SK-N-SH (cell line): ENCODE measurements at regions not wholly inside any gene's neighbourhood (a gene's known extent, or its start where the extent isn't known, plus 50 kb on each side); places are given as distances from the start of the nearest gene placed in this dataset.

Experiments used
- CTCF ChIA-PET: fragments of 300-600, 350-600 bp; formaldehyde crosslinking; extraction: SDS; loops from one replicate; lab custom pipeline; 2021; lab: Yijun Ruan, JAX
- POLR2A ChIA-PET: fragments of 350-600 bp; sonication (Branson Sonifier 250); formaldehyde crosslinking; extraction: SDS; loops from one replicate; lab custom pipeline; 2020; ENCODE audit warnings: antibody characterized with exemption, inconsistent platforms; lab: Yijun Ruan, JAX
- DNase-seq: peaks from one replicate; pipeline ENCODE4 v3.0.0; 2012
- H2AFZ ChIP-seq: fragments of 200-600 bp; sonication (generic); 2 replicates; pipeline ENCODE4 v1.8.1; 2016; ENCODE audit warnings: antibody characterized with exemption, mild to moderate bottlenecking, low read depth
- H3F3A ChIP-seq: fragments of 200-600 bp; sonication (generic); replicated peaks from 2 replicates; pipeline ENCODE3; 2016; ENCODE audit warnings: antibody characterized with exemption, mild to moderate bottlenecking; ENCODE audit not compliant: insufficient read depth
- H3K27ac ChIP-seq, 2 experiments: fragments of 200-500 bp in 1 of 2; fragments of 200-600 bp in 1 of 2; sonication (Bioruptor generic) in 1 of 2; sonication (generic), shearing (Covaris generic) in 1 of 2; 2 replicates each; pipeline versions ENCODE4 v1.5.1 to v1.6.1; 2014 to 2016; ENCODE audit warnings: low read depth in 2 of 2, inconsistent platforms in 1 of 2, low read length in 1 of 2, mild to moderate bottlenecking in 1 of 2, mixed read lengths in 1 of 2
- H3K27me3 ChIP-seq: fragments of 200-600 bp; sonication (generic), shearing (Covaris generic); 2 replicates; pipeline ENCODE4 v1.6.1; 2016; ENCODE audit warnings: mixed run types; ENCODE audit not compliant: insufficient read depth
- H3K36me3 ChIP-seq, 2 experiments: fragments of 200-500 bp in 1 of 2; fragments of 200-600 bp in 1 of 2; sonication (Bioruptor generic) in 1 of 2; sonication (generic) in 1 of 2; replicated peaks in 1 of 2; 2 replicates each; pipeline versions ENCODE3 to v1.5.1; 2014 to 2016; ENCODE audit warnings: low read length in 1 of 2, mild to moderate bottlenecking in 1 of 2; ENCODE audit not compliant: insufficient read depth in 2 of 2, control insufficient read depth in 1 of 2
- H3K4me1 ChIP-seq, 2 experiments: fragments of 200-500 bp in 1 of 2; fragments of 200-600 bp in 1 of 2; sonication (Bioruptor generic) in 1 of 2; sonication (generic), shearing (Covaris generic) in 1 of 2; 2 replicates each; pipeline versions ENCODE4 v1.5.1 to v1.6.1; 2014 to 2016; ENCODE audit warnings: low read depth in 1 of 2, low read length in 1 of 2, mixed run types in 1 of 2; ENCODE audit not compliant: insufficient read depth in 2 of 2, control insufficient read depth in 1 of 2
- H3K4me2 ChIP-seq: fragments of 200-600 bp; sonication (generic), shearing (Covaris generic); 2 replicates; pipeline ENCODE4 v1.6.1; 2017; ENCODE audit warnings: mixed run types
- H3K4me3 ChIP-seq, 2 experiments: fragments of 200-500 bp in 1 of 2; fragments of 200-600 bp in 1 of 2; sonication (Bioruptor generic) in 1 of 2; sonication (generic), shearing (Covaris generic) in 1 of 2; 2 replicates each; pipeline versions ENCODE4 v1.5.1 to v1.8.1; 2014 to 2016; ENCODE audit warnings: low read depth in 2 of 2, inconsistent platforms in 1 of 2, low read length in 1 of 2, mild to moderate bottlenecking in 1 of 2, mixed read lengths in 1 of 2, moderate library complexity in 1 of 2
- H3K79me2 ChIP-seq: fragments of 200-600 bp; sonication (generic); 2 replicates; pipeline ENCODE4 v1.8.1; 2017; ENCODE audit warnings: mild to moderate bottlenecking; ENCODE audit not compliant: insufficient read depth
- H3K9ac ChIP-seq: fragments of 200-600 bp; sonication (generic); 2 replicates; pipeline ENCODE4 v1.6.1; 2017; ENCODE audit warnings: mixed run types
- H3K9me2 ChIP-seq: fragments of 200-600 bp; sonication (generic); 2 replicates; pipeline ENCODE4 v1.6.1; 2017; ENCODE audit warnings: mixed run types
- H3K9me3 ChIP-seq: fragments of 200-600 bp; sonication (generic); 2 replicates; pipeline ENCODE4 v1.6.1; 2017; ENCODE audit warnings: mixed run types, mild to moderate bottlenecking, moderate library complexity
- H4K20me1 ChIP-seq: fragments of 200-600 bp; sonication (generic); 2 replicates; pipeline ENCODE4 v1.6.1; 2017; ENCODE audit warnings: mild to moderate bottlenecking, mixed run types; ENCODE audit not compliant: insufficient read depth
- ELF1 ChIP-seq: IDR thresholded peaks from 2 replicates; pipeline ENCODE4 v1.4.0; 2012
- EZH2phosphoT487 ChIP-seq: fragments of 200-600 bp; sonication (generic); IDR thresholded peaks from 2 replicates; pipeline ENCODE4 v1.6.1; 2017; ENCODE audit warnings: low read depth, mixed run types, mild to moderate bottlenecking, antibody characterized with exemption, moderate library complexity, borderline replicate concordance
- FOSL2 ChIP-seq: IDR thresholded peaks from 2 replicates; pipeline ENCODE4 v1.4.0; 2012; ENCODE audit warnings: low read depth, mild to moderate bottlenecking, moderate library complexity, borderline replicate concordance
- GABPA ChIP-seq: IDR thresholded peaks from 2 replicates; pipeline ENCODE4 v1.4.0; 2012; ENCODE audit warnings: low read depth, mild to moderate bottlenecking
- JUND ChIP-seq: IDR thresholded peaks from 2 replicates; pipeline ENCODE4 v1.4.0; 2012
- MEF2A ChIP-seq: IDR thresholded peaks from 2 replicates; pipeline ENCODE4 v1.4.0; 2012; ENCODE audit warnings: low read depth, borderline replicate concordance
- RAD21 ChIP-seq: IDR thresholded peaks from 2 replicates; pipeline ENCODE4 v1.6.1; 2012; ENCODE audit warnings: mild to moderate bottlenecking, low read length
- RCOR1 ChIP-seq: fragments of 150-350 bp; IDR thresholded peaks from 2 replicates; pipeline ENCODE4 v1.6.1; 2017; ENCODE audit warnings: antibody characterized with exemption, low read length
- RFX5 ChIP-seq: IDR thresholded peaks from 2 replicates; pipeline ENCODE4 v1.6.1; 2012; ENCODE audit warnings: mild to moderate bottlenecking, improper control_type of control experiment, low read length
- TAF1 ChIP-seq: IDR thresholded peaks from 2 replicates; pipeline ENCODE4 v1.6.1; 2012; ENCODE audit warnings: low read depth, mild to moderate bottlenecking, low read length, moderate library complexity, borderline replicate concordance
- USF1 ChIP-seq: IDR thresholded peaks from 2 replicates; pipeline ENCODE4 v1.4.0; 2012; ENCODE audit warnings: low read depth, borderline replicate concordance
- WGBS: methylation state at CpG from one replicate; pipeline ENCODE4 v1.1.6; 2017; ENCODE audit warnings: low lambda C conversion rate; 5-methylcytosine and 5-hydroxymethylcytosine counted together
- TF ChIP-seq, protein P1 (sequence below): fragments of 200-600 bp; sonication (generic); IDR thresholded peaks from 2 replicates; pipeline ENCODE4 v1.6.1; 2017; ENCODE audit warnings: antibody characterized with exemption, mild to moderate bottlenecking, moderate library complexity
- TF ChIP-seq, protein P2 (sequence below): fragments of 150-350 bp; IDR thresholded peaks from 2 replicates; pipeline ENCODE4 v1.6.1; 2016; ENCODE audit warnings: mild to moderate bottlenecking, low read depth, low read length
- TF ChIP-seq, protein P3 (sequence below): IDR thresholded peaks from 2 replicates; pipeline ENCODE4 v1.6.1; 2012; ENCODE audit warnings: mild to moderate bottlenecking, low read depth, low read length, moderate library complexity

DNA sequence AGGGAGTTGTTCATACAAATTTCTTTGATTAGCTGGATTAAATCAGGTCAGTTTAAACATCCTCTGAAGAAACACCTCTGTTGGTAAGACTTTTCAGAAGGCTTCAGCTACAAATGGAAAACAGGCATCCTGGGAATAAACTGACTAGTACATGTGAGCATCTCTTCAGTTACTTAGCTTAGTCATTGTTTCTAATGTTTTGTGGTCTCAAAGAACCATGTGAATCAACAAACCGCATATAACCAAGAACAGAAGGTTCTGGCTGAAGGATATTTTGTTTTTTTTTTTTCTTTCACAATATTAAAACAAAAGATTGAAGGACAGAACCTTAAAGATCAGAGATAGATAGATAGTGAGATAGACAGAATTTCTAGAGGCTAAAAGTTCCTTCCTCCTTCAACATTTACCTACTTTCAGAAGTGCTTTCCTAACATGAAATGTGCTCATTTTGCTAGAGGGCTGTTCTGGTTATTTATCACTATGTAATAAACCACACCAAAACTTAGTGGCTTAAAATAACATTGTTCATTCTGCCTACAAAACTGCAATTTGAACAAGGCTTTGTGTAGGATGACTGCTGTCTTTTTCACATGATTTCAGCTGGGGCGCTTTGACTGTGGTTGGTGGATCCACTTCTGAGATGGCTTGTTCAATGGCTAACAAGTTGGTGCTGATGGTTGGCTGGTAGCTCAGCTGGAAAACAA lies 119.8 kb upstream of the PTGFR start:
- CTCF ChIA-PET: interaction anchor here (1.2 to 1.3 kb wide), 2 partner anchors 38 to 67 kb away, joined by 4 to 5 read pairs; no protein-coding TSS in a partner anchor
- WGBS: 62% methylated on average over 2 of the region's 2 CpGs
- TF ChIP-seq RAD21 (no peak), MEF2A (no peak), GABPA (no peak), JUND (no peak), ELF1 (no peak), USF1 (no peak), EZH2phosphoT487 (no peak), FOSL2 (no peak), TAF1 (no peak), RFX5 (no peak), RCOR1 (no peak)
- TF ChIP-seq, protein P1, sequence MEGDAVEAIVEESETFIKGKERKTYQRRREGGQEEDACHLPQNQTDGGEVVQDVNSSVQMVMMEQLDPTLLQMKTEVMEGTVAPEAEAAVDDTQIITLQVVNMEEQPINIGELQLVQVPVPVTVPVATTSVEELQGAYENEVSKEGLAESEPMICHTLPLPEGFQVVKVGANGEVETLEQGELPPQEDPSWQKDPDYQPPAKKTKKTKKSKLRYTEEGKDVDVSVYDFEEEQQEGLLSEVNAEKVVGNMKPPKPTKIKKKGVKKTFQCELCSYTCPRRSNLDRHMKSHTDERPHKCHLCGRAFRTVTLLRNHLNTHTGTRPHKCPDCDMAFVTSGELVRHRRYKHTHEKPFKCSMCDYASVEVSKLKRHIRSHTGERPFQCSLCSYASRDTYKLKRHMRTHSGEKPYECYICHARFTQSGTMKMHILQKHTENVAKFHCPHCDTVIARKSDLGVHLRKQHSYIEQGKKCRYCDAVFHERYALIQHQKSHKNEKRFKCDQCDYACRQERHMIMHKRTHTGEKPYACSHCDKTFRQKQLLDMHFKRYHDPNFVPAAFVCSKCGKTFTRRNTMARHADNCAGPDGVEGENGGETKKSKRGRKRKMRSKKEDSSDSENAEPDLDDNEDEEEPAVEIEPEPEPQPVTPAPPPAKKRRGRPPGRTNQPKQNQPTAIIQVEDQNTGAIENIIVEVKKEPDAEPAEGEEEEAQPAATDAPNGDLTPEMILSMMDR: no peak
- TF ChIP-seq, protein P2, sequence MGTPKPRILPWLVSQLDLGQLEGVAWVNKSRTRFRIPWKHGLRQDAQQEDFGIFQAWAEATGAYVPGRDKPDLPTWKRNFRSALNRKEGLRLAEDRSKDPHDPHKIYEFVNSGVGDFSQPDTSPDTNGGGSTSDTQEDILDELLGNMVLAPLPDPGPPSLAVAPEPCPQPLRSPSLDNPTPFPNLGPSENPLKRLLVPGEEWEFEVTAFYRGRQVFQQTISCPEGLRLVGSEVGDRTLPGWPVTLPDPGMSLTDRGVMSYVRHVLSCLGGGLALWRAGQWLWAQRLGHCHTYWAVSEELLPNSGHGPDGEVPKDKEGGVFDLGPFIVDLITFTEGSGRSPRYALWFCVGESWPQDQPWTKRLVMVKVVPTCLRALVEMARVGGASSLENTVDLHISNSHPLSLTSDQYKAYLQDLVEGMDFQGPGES: no peak
- TF ChIP-seq, protein P3, sequence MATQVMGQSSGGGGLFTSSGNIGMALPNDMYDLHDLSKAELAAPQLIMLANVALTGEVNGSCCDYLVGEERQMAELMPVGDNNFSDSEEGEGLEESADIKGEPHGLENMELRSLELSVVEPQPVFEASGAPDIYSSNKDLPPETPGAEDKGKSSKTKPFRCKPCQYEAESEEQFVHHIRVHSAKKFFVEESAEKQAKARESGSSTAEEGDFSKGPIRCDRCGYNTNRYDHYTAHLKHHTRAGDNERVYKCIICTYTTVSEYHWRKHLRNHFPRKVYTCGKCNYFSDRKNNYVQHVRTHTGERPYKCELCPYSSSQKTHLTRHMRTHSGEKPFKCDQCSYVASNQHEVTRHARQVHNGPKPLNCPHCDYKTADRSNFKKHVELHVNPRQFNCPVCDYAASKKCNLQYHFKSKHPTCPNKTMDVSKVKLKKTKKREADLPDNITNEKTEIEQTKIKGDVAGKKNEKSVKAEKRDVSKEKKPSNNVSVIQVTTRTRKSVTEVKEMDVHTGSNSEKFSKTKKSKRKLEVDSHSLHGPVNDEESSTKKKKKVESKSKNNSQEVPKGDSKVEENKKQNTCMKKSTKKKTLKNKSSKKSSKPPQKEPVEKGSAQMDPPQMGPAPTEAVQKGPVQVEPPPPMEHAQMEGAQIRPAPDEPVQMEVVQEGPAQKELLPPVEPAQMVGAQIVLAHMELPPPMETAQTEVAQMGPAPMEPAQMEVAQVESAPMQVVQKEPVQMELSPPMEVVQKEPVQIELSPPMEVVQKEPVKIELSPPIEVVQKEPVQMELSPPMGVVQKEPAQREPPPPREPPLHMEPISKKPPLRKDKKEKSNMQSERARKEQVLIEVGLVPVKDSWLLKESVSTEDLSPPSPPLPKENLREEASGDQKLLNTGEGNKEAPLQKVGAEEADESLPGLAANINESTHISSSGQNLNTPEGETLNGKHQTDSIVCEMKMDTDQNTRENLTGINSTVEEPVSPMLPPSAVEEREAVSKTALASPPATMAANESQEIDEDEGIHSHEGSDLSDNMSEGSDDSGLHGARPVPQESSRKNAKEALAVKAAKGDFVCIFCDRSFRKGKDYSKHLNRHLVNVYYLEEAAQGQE: no peak

More for the DNA sequence above, 119.8 kb upstream of the PTGFR start:
- Histone ChIP-seq H3K9me3 (no peaks in the 10 kb centered on the region), H3K36me3 (no peaks in the 10 kb centered on the region), H3K27ac (peak overlapping the region in 1 of 2 experiments; percentile 59; a peak in 2 of 4 replicates), H3K79me2 (no peaks in the 10 kb centered on the region), H4K20me1 (no peaks in the 10 kb centered on the region), H3K4me2 (no peak overlapping the region), H3F3A (no peaks in the 10 kb centered on the region), H3K4me1 (peaks cover 0 to 7% of the 10 kb centered on the region in 2 experiments; a peak in 1 of 4 replicates), H3K27me3 (no peaks in the 10 kb centered on the region), H2AFZ (no peak overlapping the region), H3K9ac (no peak overlapping the region), H3K9me2 (no peaks in the 10 kb centered on the region), H3K4me3 (no peak overlapping the region)
- no peak for DNase-seq
- POLR2A ChIA-PET: no interaction called here
